ENCODE measurements at regions not wholly inside any gene's neighbourhood (a gene's known extent, or its start where the extent isn't known, plus 50 kb on each side); places are given as distances from the start of the nearest gene placed in this dataset.

- no peaks in the 10 kb centered on the region for H3K27me3 ChIP-seq (ENCODE audit: control insufficient read depth in 2 of 2, insufficient read depth in 2 of 2, low read length in 2 of 2)
- intact Hi-C loops (cut with micrococcal nuclease): no loop called here
- H3K27me3 Mint-ChIP-seq (ENCODE audit: low read depth in 3 of 3): no peaks in the 10 kb centered on the region
- H3K4me3 ChIP-seq (replicated peaks in 1 of 3; ENCODE audit: low read depth in 2 of 3, low read length in 3 of 3): no peak overlapping the region
- no peaks in the 10 kb centered on the region for H3K36me3 ChIP-seq (replicated peaks in 1 of 2; ENCODE audit: control insufficient read depth in 1 of 2, insufficient read depth in 2 of 2, low read length in 2 of 2)
- H3K4me1 ChIP-seq (ENCODE audit: control insufficient read depth in 1 of 2, insufficient read depth in 2 of 2, low read length in 2 of 2): no peaks in the 10 kb centered on the region
- DNase-seq: no peak
- no peak overlapping the region for H3K27ac ChIP-seq (ENCODE audit: low read depth in 1 of 2, low read length in 2 of 2)
- H4K20me1 ChIP-seq (ENCODE audit: insufficient read depth, low read length): no peaks in the 10 kb centered on the region
- H3K9me3 ChIP-seq (replicated peaks in 1 of 2; ENCODE audit: control insufficient read depth in 1 of 2, insufficient read depth in 1 of 2, low read length in 2 of 2): no peaks in the 10 kb centered on the region
- H3K27ac Mint-ChIP-seq: no peak overlapping the region
- no peak overlapping the region for H3K4me3 Mint-ChIP-seq
- H2AFZ ChIP-seq (ENCODE audit: insufficient read depth, low read depth, low read length, poor library complexity, severe bottlenecking): no peak overlapping the region
- no peak for TF ChIP-seq CTCF (IDR thresholded peaks at IDR 0.05)
- WGBS (ENCODE audit: insufficient coverage): no CpG with 5 or more reads among the region's 1 CpG
- peaks cover 0 to 7% (median 2%) of the 10 kb centered on the region in 7 donors for H3K9me3 Mint-ChIP-seq
- H3K9ac ChIP-seq (ENCODE audit: insufficient read depth, low read length, poor library complexity, severe bottlenecking): no peak overlapping the region
- H3K4me2 ChIP-seq (replicated peaks; ENCODE audit: extremely low read depth, low read length, poor library complexity, severe bottlenecking): no peak overlapping the region
- H3K79me2 ChIP-seq (ENCODE audit: insufficient read depth, low read length): no peaks in the 10 kb centered on the region
- H3K4me1 Mint-ChIP-seq: peaks cover 8% of the 10 kb centered on the region
- no peaks in the 10 kb centered on the region for H3K36me3 Mint-ChIP-seq
These were observed 313.1 kb downstream of the WDR72 start for GRCh38 chr15:53446376-53446775.

DNA sequence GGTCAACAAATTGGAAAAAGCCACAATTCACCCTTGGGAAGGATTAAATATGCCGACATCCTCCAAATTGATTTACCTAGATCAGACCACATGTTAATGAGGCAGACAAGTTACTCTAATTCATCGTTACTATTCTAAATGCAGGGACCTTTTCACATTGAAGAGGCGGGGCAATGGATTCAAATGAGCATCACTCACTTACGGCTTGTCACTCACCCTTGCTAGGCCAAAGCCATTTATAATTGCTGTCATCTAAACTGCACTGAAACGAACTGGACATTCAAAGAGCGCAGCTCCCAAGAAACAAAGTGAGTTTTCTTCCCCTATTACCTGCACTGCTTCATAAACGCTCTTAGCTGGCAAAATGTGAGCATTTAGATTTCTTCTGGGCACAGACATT is 313.9 kb downstream of the WDR72 start:
- Histone ChIP-seq H3K9me3 (replicated peaks in 1 of 2; ENCODE audit: control insufficient read depth in 1 of 2, insufficient read depth in 1 of 2, low read length in 2 of 2) (no peaks in the 10 kb centered on the region), H4K20me1 (ENCODE audit: insufficient read depth, low read length) (no peaks in the 10 kb centered on the region), H3K79me2 (ENCODE audit: insufficient read depth, low read length) (no peaks in the 10 kb centered on the region), H3K36me3 (replicated peaks in 1 of 2; ENCODE audit: control insufficient read depth in 1 of 2, insufficient read depth in 2 of 2, low read length in 2 of 2) (no peaks in the 10 kb centered on the region), H3K4me1 (ENCODE audit: control insufficient read depth in 1 of 2, insufficient read depth in 2 of 2, low read length in 2 of 2) (no peaks in the 10 kb centered on the region), H3K27ac (ENCODE audit: low read depth in 1 of 2, low read length in 2 of 2) (no peak overlapping the region), H3K9ac (ENCODE audit: insufficient read depth, low read length, poor library complexity, severe bottlenecking) (no peak overlapping the region), H3K4me3 (replicated peaks in 1 of 3; ENCODE audit: low read depth in 2 of 3, low read length in 3 of 3) (no peak overlapping the region), H3K4me2 (replicated peaks; ENCODE audit: extremely low read depth, low read length, poor library complexity, severe bottlenecking) (no peak overlapping the region), H3K27me3 (ENCODE audit: control insufficient read depth in 2 of 2, insufficient read depth in 2 of 2, low read length in 2 of 2) (no peaks in the 10 kb centered on the region), H2AFZ (ENCODE audit: insufficient read depth, low read depth, low read length, poor library complexity, severe bottlenecking) (no peak overlapping the region)
- Mint-ChIP-seq H3K4me1 (peaks cover 8% of the 10 kb centered on the region), H3K36me3 (no peaks in the 10 kb centered on the region), H3K27me3 (ENCODE audit: low read depth in 3 of 3) (no peaks in the 10 kb centered on the region), H3K27ac (no peak overlapping the region), H3K9me3 (peaks cover 0 to 8% (median 2%) of the 10 kb centered on the region in 7 donors), H3K4me3 (no peak overlapping the region)
- DNase-seq: no peak
- intact Hi-C loops (cut with micrococcal nuclease): no loop called here
- WGBS (ENCODE audit: insufficient coverage): 98% methylated on average over 6 of the region's 7 CpGs
- no peak for TF ChIP-seq CTCF (IDR thresholded peaks at IDR 0.05)

All from CD14-positive monocyte (primary cell).